ENCODE measurements at regions not wholly inside any gene's neighbourhood (a gene's known extent, or its start where the extent isn't known, plus 50 kb on each side); places are given as distances from the start of the nearest gene placed in this dataset.

DNA sequence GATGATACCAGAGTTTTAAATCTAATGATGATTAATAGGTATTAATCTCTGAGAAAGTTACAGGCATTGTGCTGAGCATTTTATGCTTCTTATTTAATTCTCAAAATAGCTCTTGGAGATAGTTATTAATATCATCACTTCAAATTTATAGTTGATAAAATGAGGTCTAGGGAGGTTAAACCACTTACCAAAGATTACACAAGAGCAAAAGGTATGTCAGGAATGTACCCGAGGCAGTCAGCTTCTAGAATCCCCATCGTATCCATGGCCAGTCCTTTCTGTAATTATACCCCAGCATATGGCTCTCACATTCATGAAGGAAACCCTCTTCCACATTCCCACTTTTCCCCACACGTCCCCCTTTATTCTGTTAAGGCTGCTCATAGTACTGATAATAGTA, 421.3 kb downstream of the PYDC2 start:
- TF ChIP-seq, protein P1, sequence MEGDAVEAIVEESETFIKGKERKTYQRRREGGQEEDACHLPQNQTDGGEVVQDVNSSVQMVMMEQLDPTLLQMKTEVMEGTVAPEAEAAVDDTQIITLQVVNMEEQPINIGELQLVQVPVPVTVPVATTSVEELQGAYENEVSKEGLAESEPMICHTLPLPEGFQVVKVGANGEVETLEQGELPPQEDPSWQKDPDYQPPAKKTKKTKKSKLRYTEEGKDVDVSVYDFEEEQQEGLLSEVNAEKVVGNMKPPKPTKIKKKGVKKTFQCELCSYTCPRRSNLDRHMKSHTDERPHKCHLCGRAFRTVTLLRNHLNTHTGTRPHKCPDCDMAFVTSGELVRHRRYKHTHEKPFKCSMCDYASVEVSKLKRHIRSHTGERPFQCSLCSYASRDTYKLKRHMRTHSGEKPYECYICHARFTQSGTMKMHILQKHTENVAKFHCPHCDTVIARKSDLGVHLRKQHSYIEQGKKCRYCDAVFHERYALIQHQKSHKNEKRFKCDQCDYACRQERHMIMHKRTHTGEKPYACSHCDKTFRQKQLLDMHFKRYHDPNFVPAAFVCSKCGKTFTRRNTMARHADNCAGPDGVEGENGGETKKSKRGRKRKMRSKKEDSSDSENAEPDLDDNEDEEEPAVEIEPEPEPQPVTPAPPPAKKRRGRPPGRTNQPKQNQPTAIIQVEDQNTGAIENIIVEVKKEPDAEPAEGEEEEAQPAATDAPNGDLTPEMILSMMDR (IDR thresholded peaks at IDR 0.05), result no peak
- TF ChIP-seq EP300 (IDR thresholded peaks at IDR 0.05) (no peak), POLR2A (IDR thresholded peaks at IDR 0.05) (no peak)

Data from ovary (tissue), 3 donors.